ENCODE measurements at regions not wholly inside any gene's neighbourhood (a gene's known extent, or its start where the extent isn't known, plus 50 kb on each side); places are given as distances from the start of the nearest gene placed in this dataset.

DNA sequence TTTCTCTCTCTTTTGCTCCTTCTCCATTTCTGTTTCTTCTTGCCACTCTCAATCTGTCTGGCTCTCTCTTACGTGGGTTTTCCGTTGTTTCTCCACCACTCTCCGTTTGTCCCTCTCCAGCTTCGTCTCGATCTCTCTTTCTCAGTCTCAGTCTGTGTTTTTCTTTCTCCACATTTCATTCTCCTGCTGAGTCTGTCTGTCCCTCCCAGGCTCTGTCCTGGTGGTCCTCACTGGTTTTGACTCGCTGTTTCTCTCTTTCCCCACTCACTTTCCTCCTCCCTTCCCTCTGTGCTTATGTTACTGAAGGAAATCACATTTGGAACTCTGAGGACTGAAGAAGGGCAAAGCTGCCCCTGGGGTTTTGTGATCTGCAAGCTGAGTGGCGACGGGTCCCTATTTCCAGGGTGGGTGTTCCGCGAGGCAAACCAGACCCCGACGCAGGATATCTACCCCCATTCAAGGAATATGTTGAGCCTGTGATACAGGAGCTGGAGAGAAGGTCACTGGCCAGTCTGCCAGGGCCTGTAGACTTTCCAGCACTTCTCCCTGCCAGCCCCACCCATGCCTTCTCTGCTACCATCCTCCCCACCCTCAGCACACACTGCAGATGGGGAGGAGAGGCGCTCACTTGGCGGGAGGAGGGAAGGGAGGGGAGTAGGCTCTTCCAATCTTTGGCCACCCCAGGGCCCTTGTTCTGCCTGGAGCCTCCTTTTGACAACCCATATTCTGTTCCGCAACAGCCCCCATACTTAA lies 102.7 kb upstream of the MAP1LC3B2 start:
- DNase-seq (ENCODE audit: low spot score), result no peak

- no peak for DNase-seq (ENCODE audit: low spot score)
Measured at GRCh38 chr12:116458492-116458891, 100.7 kb upstream of the MAP1LC3B2 start.

DNA sequence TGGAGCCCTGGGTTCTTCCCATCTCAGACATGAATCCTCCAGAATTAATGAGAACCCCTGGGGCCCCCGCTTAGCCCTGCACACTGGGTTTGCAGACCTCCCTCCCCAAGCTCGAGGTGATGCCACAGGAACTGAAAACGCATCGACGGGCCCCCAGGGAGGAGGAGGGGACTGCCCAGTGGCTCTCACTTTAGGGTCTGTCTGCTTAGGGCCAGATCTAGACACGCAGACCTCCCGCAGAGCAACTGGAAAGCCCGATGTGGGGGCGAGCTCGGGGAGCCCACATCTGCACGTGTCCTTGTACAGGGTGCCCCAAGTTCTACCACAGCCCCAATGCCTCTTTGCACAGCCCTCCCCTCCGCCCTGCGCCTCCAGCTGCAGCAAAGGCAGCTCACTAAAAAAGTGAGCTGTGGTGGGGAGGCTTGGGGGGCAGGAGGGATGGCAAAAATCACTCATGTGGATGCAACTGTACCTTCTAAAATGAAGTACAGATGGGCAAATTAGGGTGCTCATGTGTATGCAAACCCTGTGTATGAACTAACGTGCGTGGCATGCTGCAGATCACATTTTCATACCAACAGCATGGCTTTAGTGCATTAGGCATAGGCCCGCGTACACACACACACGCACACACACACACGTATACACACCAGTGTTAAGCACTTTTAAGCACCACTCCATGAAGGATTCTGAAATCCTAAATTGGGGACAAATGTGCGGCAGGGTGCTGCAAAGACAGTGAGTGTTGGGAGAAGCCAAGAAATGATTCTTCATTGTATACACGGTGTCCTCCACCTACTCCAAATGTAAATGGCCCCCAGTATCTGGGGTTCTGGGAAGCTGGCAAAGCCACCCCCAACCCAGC lies 99.9 kb upstream of the MAP1LC3B2 start:
- DNase-seq (ENCODE audit: low spot score), result no peak

- no peak for DNase-seq (ENCODE audit: low spot score)
Measured at GRCh38 chr12:116459916-116460663, 99.1 kb upstream of the MAP1LC3B2 start.

- no peak for DNase-seq (ENCODE audit: low spot score)
Measured at GRCh38 chr12:116461060-116461459, 98.1 kb upstream of the MAP1LC3B2 start.

GRCh38 chr12:116463366-116463765 lies 95.8 kb upstream of the MAP1LC3B2 start:
- no peak for DNase-seq (ENCODE audit: low spot score)

DNA sequence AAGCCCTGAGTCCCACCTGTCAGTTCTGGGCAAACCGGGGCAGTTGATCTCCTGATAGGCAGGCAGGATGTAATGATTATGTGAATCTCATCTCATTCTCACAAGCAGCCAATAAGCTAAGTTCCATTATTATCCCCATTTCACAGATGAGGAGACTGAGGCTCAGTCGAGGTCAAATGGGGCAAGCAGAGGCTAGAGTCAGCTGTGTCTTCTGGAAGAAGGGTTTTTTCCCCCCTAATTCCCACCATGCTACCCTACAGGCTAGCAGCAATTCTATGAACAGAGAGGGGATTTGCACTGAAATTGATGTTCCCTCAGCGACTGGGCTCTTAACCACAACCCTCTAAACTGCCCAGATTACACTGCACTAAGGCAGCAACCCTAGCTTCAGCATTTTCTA lies 93.8 kb upstream of the MAP1LC3B2 start:
- DNase-seq (ENCODE audit: low spot score), result no peak

DNA sequence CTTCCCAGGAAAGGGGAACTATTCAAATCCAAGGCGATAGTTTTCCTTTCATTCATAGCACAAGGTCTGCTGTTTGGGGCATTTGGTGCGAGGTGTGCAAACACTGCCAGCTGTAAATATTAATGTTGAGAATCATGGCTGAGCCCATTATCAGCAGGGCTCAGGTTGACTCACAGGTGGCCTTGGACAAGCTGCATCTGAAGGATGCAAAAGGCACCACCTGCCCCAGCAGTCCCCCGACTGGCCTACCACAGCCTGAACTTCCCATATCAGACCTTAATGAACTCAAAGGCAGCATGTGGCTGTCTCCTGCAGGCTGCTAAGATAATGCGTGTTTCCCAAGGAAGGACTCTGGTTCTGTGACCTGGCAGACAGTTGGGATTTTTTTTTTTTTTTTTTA lies 93.3 kb upstream of the MAP1LC3B2 start:
- no peak for DNase-seq (ENCODE audit: low spot score)

GRCh38 chr12:116466536-116466935 lies 92.6 kb upstream of the MAP1LC3B2 start:
- no peak for DNase-seq (ENCODE audit: low spot score)

- DNase-seq (ENCODE audit: low spot score), result no peak
Measured at GRCh38 chr12:116469344-116469743, 89.8 kb upstream of the MAP1LC3B2 start.

DNA sequence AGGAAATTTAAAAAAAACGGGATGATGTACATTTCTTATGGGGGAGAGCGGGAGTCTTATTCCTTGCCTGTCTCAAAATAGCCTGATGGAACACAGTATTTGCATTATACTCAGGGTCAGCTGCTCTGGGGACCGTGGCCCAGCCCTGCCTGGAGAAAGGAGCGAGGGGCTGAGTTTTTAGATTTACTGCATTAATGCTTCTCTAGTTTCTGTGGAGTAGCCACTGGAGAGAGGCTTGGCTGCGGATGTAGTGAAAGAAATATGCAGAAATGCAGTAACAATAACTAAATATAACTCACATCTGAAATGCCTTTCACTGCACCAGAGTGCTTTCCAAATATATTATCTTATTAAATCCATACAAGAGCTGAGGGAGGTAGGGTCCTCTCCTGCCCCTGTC lies 87.6 kb upstream of the MAP1LC3B2 start:
- no peak for DNase-seq (ENCODE audit: low spot score)

GRCh38 chr12:116472193-116472592 lies 87.0 kb upstream of the MAP1LC3B2 start:
- DNase-seq (ENCODE audit: low spot score), result no peak

GRCh38 chr12:116473416-116473815 lies 85.8 kb upstream of the MAP1LC3B2 start:
- DNase-seq (ENCODE audit: low spot score), result no peak

- DNase-seq (ENCODE audit: low spot score), result no peak
Measured at GRCh38 chr12:116474331-116474730, 84.8 kb upstream of the MAP1LC3B2 start.

DNA sequence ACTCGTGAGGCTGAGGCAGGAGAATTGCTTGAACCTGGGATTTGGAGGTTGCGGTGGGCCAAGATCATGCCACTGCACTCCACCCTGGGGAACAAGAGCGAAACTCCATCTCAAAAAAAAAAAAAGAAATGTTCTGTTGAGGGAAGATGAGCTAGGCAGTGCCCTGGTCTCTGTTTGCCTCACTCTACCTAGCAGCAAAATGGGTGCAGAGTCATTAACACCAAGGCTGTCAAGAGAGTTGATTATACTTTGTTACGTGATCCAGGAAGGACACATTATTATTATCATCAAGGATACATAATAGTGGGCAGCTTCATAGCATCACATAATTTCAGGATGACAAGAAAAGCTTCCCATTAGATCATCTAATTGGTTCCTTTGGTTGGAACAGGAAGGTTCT lies 84.3 kb upstream of the MAP1LC3B2 start:
- DNase-seq (ENCODE audit: low spot score), result no peak

GRCh38 chr12:116476227-116476822 lies 82.9 kb upstream of the MAP1LC3B2 start:
- DNase-seq (ENCODE audit: low spot score), result no peak

GRCh38 chr12:116478243-116478773 lies 80.9 kb upstream of the MAP1LC3B2 start:
- no peak for DNase-seq (ENCODE audit: low spot score)

GRCh38 chr12:116480210-116480810 lies 78.9 kb upstream of the MAP1LC3B2 start:
- no peak for DNase-seq (ENCODE audit: low spot score)

DNA sequence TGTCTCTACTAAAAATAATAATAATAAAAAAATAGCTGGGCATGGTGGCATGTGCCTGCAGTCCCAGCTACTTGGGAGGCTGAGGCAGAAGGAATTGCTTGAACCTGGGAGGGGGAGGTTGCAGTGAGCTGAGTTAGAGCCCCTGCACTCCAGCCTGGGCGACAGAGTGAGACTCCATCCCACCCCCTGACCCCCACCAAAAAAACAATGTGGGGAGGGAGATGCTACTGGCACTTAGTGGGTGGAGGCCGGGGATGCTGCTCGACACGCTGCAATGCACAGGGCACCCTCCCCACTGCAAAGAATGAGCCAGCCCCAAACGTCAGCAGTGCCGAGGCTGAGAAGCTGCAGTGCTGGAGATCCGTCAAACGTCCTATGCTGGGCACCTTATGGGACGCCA lies 77.5 kb upstream of the MAP1LC3B2 start:
- no peak for DNase-seq (ENCODE audit: low spot score)

DNA sequence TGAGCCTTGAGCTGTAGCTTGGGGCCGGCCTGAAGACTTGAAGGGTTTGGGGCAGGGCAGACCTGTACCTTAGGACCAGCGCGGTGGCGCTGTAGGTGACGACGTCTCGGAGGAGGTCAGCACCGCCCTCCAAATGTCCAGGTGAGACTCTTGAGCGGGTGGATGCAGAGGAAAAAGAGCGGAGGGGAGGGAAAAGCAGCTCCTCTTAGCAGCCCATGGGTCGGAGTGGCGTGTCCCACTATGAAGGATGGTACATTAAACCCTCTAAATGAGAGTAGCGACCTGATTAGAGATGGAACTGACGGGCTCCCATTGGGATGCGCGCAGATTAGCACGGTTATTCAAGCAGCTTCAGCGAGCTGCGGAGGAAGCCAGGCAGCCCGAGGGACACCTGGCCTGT lies 77.0 kb upstream of the MAP1LC3B2 start:
- no peak for DNase-seq (ENCODE audit: low spot score)

DNA sequence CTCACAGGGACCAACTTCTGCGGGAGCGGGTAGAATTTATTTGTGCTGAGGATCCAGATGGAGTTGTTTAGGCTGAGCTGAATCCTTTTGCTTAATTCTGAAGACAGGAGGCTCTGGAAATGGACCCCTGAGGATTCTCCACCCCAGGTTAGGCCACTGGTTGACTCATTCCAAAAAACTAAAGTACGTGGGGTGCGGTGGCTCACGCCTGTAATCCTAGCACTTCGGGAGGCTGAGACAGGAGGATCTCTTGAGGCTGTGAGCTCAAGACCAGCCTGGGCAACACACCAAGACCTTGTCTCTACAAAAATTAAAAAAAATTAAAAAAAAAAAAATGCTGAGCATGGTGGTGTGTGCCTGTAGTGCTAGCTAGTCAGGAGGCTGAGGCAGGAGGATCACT lies 76.3 kb upstream of the MAP1LC3B2 start:
- DNase-seq (ENCODE audit: low spot score), result no peak

All from putamen (tissue), 1 donor.